Neuronal stem cell (in vitro differentiated cells): ENCODE measurements at regions not wholly inside any gene's neighbourhood (a gene's known extent, or its start where the extent isn't known, plus 50 kb on each side); places are given as distances from the start of the nearest gene placed in this dataset.
"Not testable (repeated sequence)": the region's sequence is repeated elsewhere in the genome, so short reads cannot be mapped to it uniquely, and the experiment has no call there.

Source experiments
- DNase-seq: peaks from one replicate; pipeline ENCODE4 v3.0.0-alpha.2; 2013; ENCODE audit warnings: low spot score
- H2AFZ ChIP-seq: one replicate; pipeline ENCODE4 v1.6.1; 2013; ENCODE audit warnings: mild to moderate bottlenecking, low read length, inconsistent platforms
- H2AK5ac ChIP-seq: 2 replicates; pipeline ENCODE4 v1.6.1; 2013; ENCODE audit warnings: low read depth, mild to moderate bottlenecking, inconsistent platforms, low read length, moderate library complexity, mixed read lengths
- H2BK120ac ChIP-seq: 2 replicates; pipeline ENCODE4 v1.6.1; 2013; ENCODE audit warnings: low read depth, mild to moderate bottlenecking, inconsistent platforms, low read length, moderate library complexity, mixed read lengths
- H2BK12ac ChIP-seq: one replicate; pipeline ENCODE4 v1.6.1; 2013; ENCODE audit warnings: low read length, inconsistent platforms
- H2BK15ac ChIP-seq: 2 replicates; pipeline ENCODE4 v1.6.1; 2013; ENCODE audit warnings: mild to moderate bottlenecking, low read length, inconsistent platforms, mixed read lengths
- H2BK5ac ChIP-seq: one replicate; pipeline ENCODE4 v1.6.1; 2013; ENCODE audit warnings: inconsistent platforms, mild to moderate bottlenecking, low read length, moderate library complexity
- H3K14ac ChIP-seq: one replicate; pipeline ENCODE4 v1.6.1; 2013; ENCODE audit warnings: low read length, inconsistent platforms
- H3K18ac ChIP-seq: 2 replicates; pipeline ENCODE4 v1.6.1; 2013; ENCODE audit warnings: low read length, inconsistent platforms
- H3K23ac ChIP-seq: 2 replicates; pipeline ENCODE4 v1.6.1; 2013; ENCODE audit warnings: low read depth, mild to moderate bottlenecking, mixed read lengths, low read length, inconsistent platforms; ENCODE audit not compliant: poor library complexity
- H3K27ac ChIP-seq: replicated peaks from 3 replicates; pipeline ENCODE4 v1.5.1; 2013; ENCODE audit warnings: low read length, inconsistent platforms
- H3K27me3 ChIP-seq, 3 experiments: 2 replicates each; pipeline ENCODE4 v1.6.1; 2013; ENCODE audit warnings: low read length in 3 of 3, mild to moderate bottlenecking in 2 of 3, inconsistent platforms in 1 of 3, low read depth in 1 of 3, mixed read lengths in 1 of 3, moderate library complexity in 1 of 3; ENCODE audit not compliant: control insufficient read depth in 3 of 3, insufficient read depth in 3 of 3
- H3K36me3 ChIP-seq, 2 donors: replicated peaks in 1 of 2; 2 replicates each; pipeline ENCODE4 v1.6.1; 2013; ENCODE audit warnings: low read length in 2 of 2; ENCODE audit not compliant: control insufficient read depth in 2 of 2, insufficient read depth in 2 of 2
- H3K4ac ChIP-seq: 2 replicates; pipeline ENCODE4 v1.6.1; 2013; ENCODE audit warnings: inconsistent platforms, mild to moderate bottlenecking, low read length, moderate library complexity
- H3K4me1 ChIP-seq, 2 donors: 1 replicate in 1 of 2; 2 replicates in 1 of 2; pipeline ENCODE4 v1.6.1; 2013; ENCODE audit warnings: low read length in 2 of 2, low read depth in 1 of 2; ENCODE audit not compliant: control insufficient read depth in 2 of 2, insufficient read depth in 1 of 2
- H3K4me2 ChIP-seq: one replicate; pipeline ENCODE4 v1.6.1; 2013; ENCODE audit warnings: mild to moderate bottlenecking, low read length, inconsistent platforms; ENCODE audit not compliant: insufficient read depth, poor library complexity, severe bottlenecking
- H3K4me3 ChIP-seq, 2 donors: 2 replicates each; pipeline ENCODE4 v1.5.1; 2013; ENCODE audit warnings: low read length in 2 of 2, mild to moderate bottlenecking in 2 of 2, inconsistent platforms in 1 of 2, moderate library complexity in 1 of 2
- H3K79me1 ChIP-seq: one replicate; pipeline ENCODE4 v1.6.1; 2013; ENCODE audit warnings: low read depth, mild to moderate bottlenecking, inconsistent platforms, low read length, moderate library complexity
- H3K9ac ChIP-seq: one replicate; pipeline ENCODE4 v1.6.1; 2013; ENCODE audit warnings: mild to moderate bottlenecking, low read depth, low read length, inconsistent platforms; ENCODE audit not compliant: poor library complexity
- H3K9me3 ChIP-seq, 2 donors: replicated peaks in 1 of 2; 2 replicates each; pipeline versions ENCODE3 to v1.6.1; 2013; ENCODE audit warnings: low read length in 2 of 2, mild to moderate bottlenecking in 2 of 2, inconsistent platforms in 1 of 2, low read depth in 1 of 2, mixed read lengths in 1 of 2, moderate library complexity in 1 of 2; ENCODE audit not compliant: control insufficient read depth in 2 of 2, insufficient read depth in 1 of 2
- H4K8ac ChIP-seq: one replicate; pipeline ENCODE4 v1.6.1; 2013; ENCODE audit warnings: low read depth, mild to moderate bottlenecking, inconsistent platforms, low read length, moderate library complexity
- H4K91ac ChIP-seq: one replicate; pipeline ENCODE4 v1.6.1; 2013; ENCODE audit warnings: low read length, low read depth, mild to moderate bottlenecking, inconsistent platforms; ENCODE audit not compliant: poor library complexity
- WGBS, 2 donors: extraction: QIAGEN DNeasy Blood & Tissue Kit; methylation state at CpG; one replicate each; pipeline ENCODE4 v1.1.7; 2013; ENCODE audit warnings: missing lambda C conversion rate in 2 of 2, mixed read lengths in 1 of 2; ENCODE audit not compliant: insufficient read length in 2 of 2, insufficient replicate concordance in 1 of 2; ENCODE audit errors: extremely low coverage in 2 of 2; 5-methylcytosine and 5-hydroxymethylcytosine counted together

DNA sequence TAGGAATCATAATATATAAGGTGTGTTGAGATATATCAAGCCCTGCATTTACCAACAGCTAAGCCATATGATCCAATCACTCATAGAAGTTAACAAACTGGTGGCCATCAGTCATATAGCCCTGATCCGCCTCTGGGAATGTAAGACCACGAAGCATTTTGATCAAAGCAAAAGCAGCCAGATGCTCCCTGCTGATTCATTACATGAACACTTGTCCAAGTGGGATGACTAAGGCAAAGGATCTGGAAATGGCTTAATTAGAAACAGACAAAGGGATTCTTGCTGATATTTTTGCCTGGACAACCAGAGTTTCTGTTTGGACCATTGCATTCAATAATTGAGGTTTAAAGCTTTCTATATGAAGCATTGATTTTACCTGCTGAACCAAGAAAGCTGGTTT, 535.5 kb downstream of the GPAM start:
- no peak overlapping the region for H3K18ac ChIP-seq
- H3K27me3 ChIP-seq, result no peaks in the 10 kb centered on the region
- H4K8ac ChIP-seq, result no peak overlapping the region
- no peak overlapping the region for H2AFZ ChIP-seq
- no peak overlapping the region for H3K23ac ChIP-seq
- no peak overlapping the region for H3K27ac ChIP-seq
- no peak overlapping the region for H2BK120ac ChIP-seq
- H3K79me1 ChIP-seq, result no peaks in the 10 kb centered on the region
- no CpG with 5 or more reads among the region's 2 CpGs for WGBS, 2 donors
- peaks cover 0 to 1% of the 10 kb centered on the region in 2 donors for H3K9me3 ChIP-seq
- no peak overlapping the region for H3K4me2 ChIP-seq
- no peaks in the 10 kb centered on the region for H3K4me1 ChIP-seq
- no peak overlapping the region for H2AK5ac ChIP-seq
- no peaks in the 10 kb centered on the region for H3K36me3 ChIP-seq
- no peak for DNase-seq
- H2BK15ac ChIP-seq, result no peak overlapping the region
- H2BK12ac ChIP-seq, result no peak overlapping the region
- no peak overlapping the region for H3K4me3 ChIP-seq
- H3K14ac ChIP-seq, result no peak overlapping the region
- H2BK5ac ChIP-seq, result no peak overlapping the region
- no peak overlapping the region for H4K91ac ChIP-seq
- H3K4ac ChIP-seq, result no peak overlapping the region
- H3K9ac ChIP-seq, result no peak overlapping the region

DNA sequence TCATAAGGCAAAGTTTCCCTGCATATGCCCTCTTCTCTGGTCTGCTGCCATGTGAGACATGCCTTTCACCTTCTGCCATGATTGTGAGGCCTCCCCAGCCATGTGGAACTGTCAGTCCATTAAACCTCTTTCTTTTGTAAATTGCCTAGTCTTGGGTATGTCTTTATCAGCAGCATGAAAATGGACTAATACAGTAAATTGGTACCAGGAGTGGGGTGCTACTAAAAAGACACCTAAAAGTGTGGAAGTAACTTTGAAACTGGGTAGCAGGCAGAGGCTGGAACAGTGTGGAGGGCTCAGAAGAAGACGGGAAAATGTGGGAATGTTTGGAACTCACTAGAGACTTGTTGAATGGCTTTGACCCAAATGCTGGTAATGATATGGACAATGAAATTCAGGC, 534.5 kb downstream of the GPAM start:
- H3K14ac ChIP-seq, H3K4ac ChIP-seq, H3K9ac ChIP-seq, H3K23ac ChIP-seq, H2BK120ac ChIP-seq, DNase-seq, H2AK5ac ChIP-seq, H3K4me2 ChIP-seq, H2BK12ac ChIP-seq, H4K8ac ChIP-seq, H3K79me1 ChIP-seq, H3K36me3 ChIP-seq, H3K18ac ChIP-seq, H4K91ac ChIP-seq, H2BK15ac ChIP-seq, H2AFZ ChIP-seq, H2BK5ac ChIP-seq, H3K4me3 ChIP-seq, H3K27ac ChIP-seq, H3K27me3 ChIP-seq, H3K4me1 ChIP-seq, H3K9me3 ChIP-seq: not testable (repeated sequence)
- WGBS, 2 donors, result no CpG with 5 or more reads among the region's 1 CpG

DNA sequence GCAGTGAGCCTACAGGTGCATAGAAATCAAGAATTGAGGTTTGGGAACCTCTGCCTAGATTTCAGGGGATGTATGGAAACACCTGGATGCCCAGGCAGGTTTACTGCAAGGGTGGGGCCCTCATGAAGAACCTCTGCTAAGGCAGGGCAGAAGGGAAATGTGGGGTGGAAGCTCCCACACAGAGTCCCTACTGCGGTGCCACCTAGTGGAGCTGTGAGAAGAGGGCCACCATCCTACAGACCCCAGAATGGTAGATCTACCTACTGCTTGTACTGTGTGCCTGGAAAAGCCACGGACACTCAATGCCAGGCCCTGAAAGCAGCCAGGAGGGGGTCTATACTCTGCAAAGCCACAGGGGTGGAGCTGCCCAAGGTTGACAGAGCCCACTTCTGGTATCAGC, 533.5 kb downstream of the GPAM start:
- Histone ChIP-seq H3K4ac (no peak overlapping the region), H3K27ac (no peak overlapping the region), H2AFZ (no peak overlapping the region), H2AK5ac (no peak overlapping the region), H2BK12ac (no peak overlapping the region), H3K23ac (no peak overlapping the region), H2BK120ac (no peak overlapping the region), H2BK15ac (no peak overlapping the region), H4K91ac (no peak overlapping the region), H3K36me3 (no peaks in the 10 kb centered on the region), H4K8ac (no peak overlapping the region), H3K4me3 (no peak overlapping the region), H3K27me3 (no peaks in the 10 kb centered on the region), H2BK5ac (no peak overlapping the region), H3K79me1 (no peaks in the 10 kb centered on the region), H3K18ac (no peak overlapping the region), H3K14ac (peak overlapping the region; percentile 49), H3K9me3 (peaks cover 0 to 1% of the 10 kb centered on the region in 2 donors), H3K4me1 (no peaks in the 10 kb centered on the region), H3K9ac (no peak overlapping the region), H3K4me2 (no peak overlapping the region)
- WGBS, 2 donors, result no CpG with 5 or more reads among the region's 2 CpGs
- DNase-seq, result no peak

DNA sequence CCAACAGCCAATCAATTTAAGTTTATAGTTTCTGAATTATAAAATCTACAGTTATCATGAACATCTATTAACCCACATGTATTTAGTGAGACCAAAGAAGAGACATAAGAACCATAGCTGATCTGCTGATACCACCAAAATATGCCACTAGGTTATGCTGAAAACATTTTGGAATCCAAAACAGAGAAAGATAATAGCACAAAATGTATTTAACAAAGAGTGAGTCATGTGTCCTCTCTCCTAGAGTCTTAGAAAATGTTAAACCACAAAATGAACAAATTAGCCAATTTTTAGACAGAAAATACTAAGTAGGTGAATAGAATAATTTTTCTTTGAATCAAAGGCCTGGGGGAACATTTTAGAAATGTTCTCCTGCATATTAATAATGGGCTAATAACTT, 527.5 kb downstream of the GPAM start:
- Histone ChIP-seq H2AK5ac (no peak overlapping the region), H2BK5ac (no peak overlapping the region), H3K4ac (no peak overlapping the region), H3K4me2 (no peak overlapping the region), H3K27me3 (no peaks in the 10 kb centered on the region), H3K14ac (no peak overlapping the region), H3K36me3 (no peaks in the 10 kb centered on the region), H3K9me3 (no peaks in the 10 kb centered on the region), H2AFZ (no peak overlapping the region), H3K79me1 (no peaks in the 10 kb centered on the region), H3K23ac (no peak overlapping the region), H2BK12ac (no peak overlapping the region), H4K91ac (no peak overlapping the region), H2BK15ac (no peak overlapping the region), H3K4me1 (no peaks in the 10 kb centered on the region), H3K4me3 (no peak overlapping the region), H3K9ac (no peak overlapping the region), H4K8ac (no peak overlapping the region), H3K27ac (no peak overlapping the region), H2BK120ac (no peak overlapping the region), H3K18ac (no peak overlapping the region)
- DNase-seq, result no peak
